ENCODE measurements at regions not wholly inside any gene's neighbourhood (a gene's known extent, or its start where the extent isn't known, plus 50 kb on each side); places are given as distances from the start of the nearest gene placed in this dataset.
"Not testable (repeated sequence)": the region's sequence is repeated elsewhere in the genome, so short reads cannot be mapped to it uniquely, and the experiment has no call there.

DNA sequence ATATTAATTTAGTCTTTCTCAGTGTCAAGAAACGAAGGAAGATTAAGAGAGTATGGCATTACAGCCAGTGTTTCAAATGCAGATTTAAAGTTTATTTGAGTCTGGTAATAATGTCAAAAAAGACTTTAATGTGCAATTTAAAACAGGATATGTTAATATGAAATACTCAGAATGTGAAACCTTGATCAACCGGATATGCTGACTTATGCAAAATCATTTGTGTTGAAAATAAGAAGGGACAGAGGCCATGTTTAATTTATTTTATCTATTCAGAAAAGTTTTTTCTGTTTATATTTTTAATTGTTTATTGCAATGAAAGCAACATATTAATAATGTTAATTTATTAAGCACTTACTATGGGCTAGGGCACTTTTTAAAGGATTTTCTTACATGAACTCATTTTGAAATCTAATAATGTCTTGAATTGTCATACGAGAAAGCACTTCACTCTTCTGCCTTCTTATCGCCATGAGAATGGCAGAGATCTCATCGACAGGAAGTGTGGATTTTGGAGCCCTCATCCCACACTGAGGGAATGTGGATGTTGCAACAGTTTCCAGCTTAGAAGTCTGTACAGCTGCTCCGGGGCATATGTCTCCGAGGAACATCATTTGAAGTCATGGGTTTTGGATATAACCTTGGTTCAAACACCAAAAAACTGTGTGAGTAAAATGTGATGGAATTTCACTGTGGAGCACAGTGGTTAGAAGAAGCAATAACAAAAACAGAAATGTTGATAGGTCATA, 1410.4 kb downstream of the EPHA7 start:
- no peak for DNase-seq

GRCh38 chr6:92000112-92000511, 1413.2 kb upstream of the MAP3K7 start:
- DNase-seq: no peak

- DNase-seq: no peak
These were observed 1407.9 kb upstream of the MAP3K7 start for GRCh38 chr6:91994787-91995186.

GRCh38 chr6:91982559-91982958, 1395.7 kb upstream of the MAP3K7 start:
- DNase-seq: no peak

GRCh38 chr6:91976797-91977196, 1389.9 kb upstream of the MAP3K7 start:
- no peak for DNase-seq

DNA sequence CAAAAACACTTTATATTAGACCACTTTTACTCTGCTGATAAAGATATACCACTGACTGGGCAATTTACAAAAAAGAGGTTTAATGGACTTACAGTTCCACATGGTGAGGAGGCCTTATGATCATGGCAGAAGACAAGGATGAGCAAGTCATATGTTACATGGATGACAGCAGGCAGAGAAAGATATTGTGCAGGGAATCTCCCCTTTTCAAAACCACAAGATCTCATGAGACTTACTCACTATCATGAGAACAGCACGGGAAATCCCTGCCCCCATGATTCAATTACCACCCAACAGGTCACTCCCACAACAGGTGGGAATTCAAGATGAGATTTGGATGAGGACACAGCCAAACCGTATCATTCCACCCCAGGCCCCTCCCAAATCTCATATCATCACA, 1383.8 kb upstream of the MAP3K7 start:
- DNase-seq: no peak

- DNase-seq: no peak
These were observed 1379.0 kb upstream of the MAP3K7 start for GRCh38 chr6:91965872-91966271.

- no peak for DNase-seq
These were observed 1374.8 kb upstream of the MAP3K7 start for GRCh38 chr6:91961671-91962070.

DNA sequence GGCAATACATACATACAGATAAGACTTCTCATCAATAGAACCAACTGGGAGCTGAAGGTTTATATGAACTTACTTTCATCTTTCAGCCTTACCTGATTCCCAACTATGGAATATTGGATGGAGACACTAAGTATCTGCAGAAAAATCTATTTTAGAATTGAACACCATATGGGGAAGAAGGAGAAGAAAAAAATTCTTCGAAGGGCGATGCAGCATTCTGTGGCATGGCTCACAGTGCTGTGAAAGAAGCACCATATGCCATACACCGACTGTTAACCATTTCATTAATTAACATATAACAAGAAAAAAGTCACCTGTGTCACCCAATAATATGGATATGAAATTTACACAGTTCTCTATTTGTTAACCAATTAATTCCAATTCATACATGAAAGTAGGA, 1374.4 kb upstream of the MAP3K7 start:
- no peak for DNase-seq

- DNase-seq: no peak
These were observed 1355.0 kb upstream of the MAP3K7 start for GRCh38 chr6:91941838-91942237.

DNA sequence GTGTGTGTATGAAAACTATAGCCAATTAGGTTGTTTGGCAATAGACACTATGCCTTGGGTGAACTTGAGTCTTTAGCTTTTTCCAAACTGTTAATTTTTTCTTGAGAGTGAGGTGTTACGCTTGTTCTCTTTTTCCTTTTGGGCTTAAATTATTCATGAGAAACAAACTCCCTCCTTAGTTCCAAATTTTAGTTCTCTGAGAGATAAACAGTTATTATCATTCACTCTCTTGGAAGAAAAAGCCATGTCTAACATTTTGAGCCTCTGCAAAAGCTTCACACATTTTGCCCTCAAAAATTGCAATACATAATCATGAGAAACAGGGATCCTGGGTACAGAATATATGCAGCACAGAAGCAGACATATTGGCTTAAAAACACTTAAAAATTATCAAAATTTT, 1353.9 kb upstream of the MAP3K7 start:
- no peak for DNase-seq

GRCh38 chr6:91926827-91927226, 1340.0 kb upstream of the MAP3K7 start:
- no peak for DNase-seq

DNA sequence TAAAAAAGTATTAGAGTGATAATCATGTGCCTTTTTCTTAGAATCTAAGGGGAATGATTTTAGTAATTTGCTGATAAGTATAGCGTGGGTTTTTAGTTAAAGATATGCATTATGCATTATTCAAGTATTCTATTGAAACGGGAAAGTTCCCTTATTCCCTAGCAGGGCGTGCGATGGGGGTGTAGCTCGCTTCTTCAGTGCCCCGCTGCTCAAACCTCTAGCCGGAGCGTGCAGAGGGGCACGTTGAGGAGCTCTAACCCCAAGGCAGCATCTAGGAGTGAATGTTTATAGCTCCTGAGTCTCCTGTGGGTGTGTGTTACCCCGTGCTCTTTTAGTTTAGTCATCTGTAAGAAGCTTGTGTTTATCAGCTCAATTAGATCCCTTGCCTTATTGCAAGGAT, 1339.5 kb upstream of the MAP3K7 start:
- DNase-seq: no peak

- no peak for DNase-seq
These were observed 1325.1 kb upstream of the MAP3K7 start for GRCh38 chr6:91911945-91912344.

DNA sequence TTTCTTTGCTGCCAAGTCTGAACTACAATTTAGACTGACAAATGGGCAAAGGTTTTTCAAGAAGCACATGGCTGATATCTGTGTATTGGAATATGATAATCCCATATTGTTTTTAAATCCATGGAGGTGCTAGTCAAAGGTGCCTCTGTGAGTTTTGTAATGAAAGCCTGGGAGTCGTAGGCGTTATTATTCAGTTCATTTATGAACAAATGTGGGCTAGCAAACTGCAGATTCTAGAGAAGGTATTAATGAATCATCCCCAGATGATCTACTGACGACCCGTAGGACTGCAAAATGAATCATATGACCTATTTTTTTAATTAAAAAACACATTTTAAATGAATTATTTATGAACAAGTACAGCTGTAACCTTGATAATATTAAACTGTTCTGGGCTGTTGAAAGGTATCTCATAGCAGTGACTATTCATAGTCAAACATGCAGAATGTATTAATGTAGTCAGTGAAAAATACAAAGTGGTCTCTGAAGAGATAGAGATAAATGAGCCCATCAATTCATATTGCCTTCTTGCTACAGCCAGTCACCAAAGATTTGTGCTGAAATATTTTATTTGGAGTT, 1317.8 kb upstream of the MAP3K7 start:
- DNase-seq: no peak

DNA sequence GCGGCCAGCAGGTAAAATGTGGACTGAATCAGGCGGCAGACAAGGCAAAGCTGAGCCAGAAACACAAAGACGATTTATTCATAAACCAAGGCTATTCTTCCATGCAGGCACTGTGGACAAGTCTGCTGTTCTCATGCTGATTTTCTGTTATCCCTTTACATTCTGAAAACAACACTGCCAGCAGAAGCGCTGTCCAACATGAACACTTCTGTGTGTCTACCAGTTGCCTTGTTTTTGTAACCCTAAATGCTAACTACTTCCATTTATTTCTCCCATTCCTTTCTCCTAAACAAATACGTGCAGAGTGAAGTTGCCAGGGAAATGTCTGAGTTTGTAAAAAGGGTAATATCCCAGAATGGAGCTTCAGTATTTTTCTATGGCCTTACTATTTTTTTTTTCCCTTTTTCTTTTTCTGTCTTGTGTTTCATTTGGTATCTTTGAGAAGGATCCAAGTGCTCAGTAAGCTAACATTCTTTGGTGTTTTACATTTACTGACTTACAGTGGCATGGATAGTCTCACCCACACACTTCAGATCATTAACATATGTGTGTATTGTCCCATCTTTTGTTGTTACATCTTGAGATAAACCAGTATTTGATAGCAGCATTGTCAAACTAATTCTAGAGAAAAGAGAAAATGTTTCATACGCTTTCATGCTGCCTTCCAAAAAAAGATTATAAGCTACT, 1308.9 kb upstream of the MAP3K7 start:
- no peak for DNase-seq

DNA sequence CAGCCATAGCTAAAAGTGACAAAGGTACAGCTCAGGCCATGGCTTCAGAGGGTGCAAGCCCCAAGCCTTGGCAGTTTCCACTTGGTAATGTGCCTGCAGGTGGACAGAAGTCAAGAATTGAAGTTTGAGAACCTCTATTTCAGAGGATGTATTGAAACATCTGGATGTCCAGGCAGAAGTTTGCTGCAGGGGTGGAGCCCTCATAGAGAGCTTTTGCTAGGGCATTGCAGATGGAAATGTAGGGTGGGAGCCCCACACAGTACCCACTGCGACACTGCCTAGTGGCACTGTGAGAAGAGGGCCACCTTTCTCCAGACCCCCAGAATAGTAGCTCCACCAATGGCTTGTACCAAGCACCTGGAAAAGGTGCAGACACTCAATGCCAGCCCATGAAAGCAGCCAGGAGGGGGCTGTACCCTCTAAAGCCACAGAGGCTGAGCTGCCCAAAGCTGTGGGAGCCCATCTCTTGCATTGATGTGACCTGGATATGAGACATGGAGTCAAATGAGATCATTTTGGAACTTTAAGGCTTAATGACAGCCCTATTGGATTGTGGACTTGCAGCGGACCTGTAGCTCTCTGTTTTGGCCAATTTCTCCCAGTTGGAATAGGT, 1299.4 kb upstream of the MAP3K7 start:
- DNase-seq: no peak

GRCh38 chr6:91881791-91882190, 1294.9 kb upstream of the MAP3K7 start:
- DNase-seq: not testable (repeated sequence)

DNA sequence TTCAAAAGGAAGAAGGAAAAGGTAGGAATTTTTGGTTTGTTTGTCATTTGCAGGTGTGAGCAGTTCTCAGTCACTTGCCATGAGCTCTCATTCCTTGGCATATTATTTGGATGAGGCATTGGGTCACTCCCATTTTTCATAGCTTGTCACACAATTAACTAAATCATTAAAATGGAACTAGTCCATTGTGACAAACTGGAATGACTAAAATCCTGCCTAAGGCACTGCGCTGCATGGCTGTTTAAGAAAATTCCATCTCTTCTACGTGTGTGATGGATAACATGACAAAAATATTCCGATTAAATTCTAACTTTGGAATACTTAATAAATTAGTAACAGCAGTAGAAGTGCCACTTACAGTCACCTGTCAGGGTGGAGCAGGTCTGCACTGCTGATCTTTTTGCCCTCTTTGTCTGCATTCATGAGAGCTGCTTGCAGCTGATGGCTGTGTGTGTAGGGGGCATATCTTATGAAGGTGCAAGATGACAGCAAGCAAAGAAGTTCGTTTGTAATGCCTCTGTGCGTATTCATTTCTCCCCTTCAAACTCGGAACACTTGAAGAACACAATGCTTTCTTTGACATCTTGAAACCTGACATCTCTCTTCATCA, 1292.6 kb upstream of the MAP3K7 start:
- DNase-seq: no peak

GRCh38 chr6:91877994-91878393, 1291.1 kb upstream of the MAP3K7 start:
- DNase-seq: no peak

DNA sequence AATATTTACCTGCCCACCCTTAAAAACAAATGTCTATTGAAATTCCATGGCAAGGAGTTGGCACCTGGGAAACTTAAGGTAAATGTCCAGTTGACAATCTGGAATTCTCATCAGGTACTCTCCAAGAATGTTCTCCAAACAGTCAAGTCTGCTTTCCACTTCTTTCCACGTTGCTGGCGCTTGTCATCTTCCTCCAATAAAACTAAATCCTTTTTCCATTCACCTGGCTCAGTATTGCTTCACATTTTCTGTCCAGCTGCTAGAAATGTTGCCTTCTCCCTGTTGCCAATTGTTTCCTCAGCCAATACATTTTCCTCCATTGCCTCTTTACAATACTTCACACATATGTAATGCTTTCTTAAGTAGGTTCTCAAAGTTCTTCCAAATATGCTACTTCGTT, 1288.1 kb upstream of the MAP3K7 start:
- DNase-seq: no peak

- no peak for DNase-seq
These were observed 1281.8 kb upstream of the MAP3K7 start for GRCh38 chr6:91868539-91869202.

DNA sequence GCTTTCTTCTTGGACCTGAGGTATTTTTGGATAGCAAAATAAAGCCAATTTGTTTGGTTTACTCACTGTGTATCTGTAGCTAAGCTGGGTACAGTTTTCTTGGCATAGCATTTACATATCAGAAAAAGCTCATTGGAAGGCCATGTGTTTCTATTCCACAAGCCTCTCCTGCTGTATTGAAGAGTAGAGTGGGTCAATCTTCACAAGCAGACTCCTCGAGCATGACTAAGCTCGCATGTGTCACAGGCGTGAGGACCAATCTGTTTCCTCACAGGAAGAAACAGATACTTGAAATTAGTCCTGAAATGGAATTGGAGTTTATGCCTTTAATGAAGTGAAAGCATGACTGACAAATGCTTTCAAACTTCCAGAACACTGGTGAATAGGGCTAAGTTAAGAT, 1279.0 kb upstream of the MAP3K7 start:
- DNase-seq: no peak

Data from NCI-H187 (cell line).